ENCODE measurements at regions not wholly inside any gene's neighbourhood (a gene's known extent, or its start where the extent isn't known, plus 50 kb on each side); places are given as distances from the start of the nearest gene placed in this dataset.

DNA sequence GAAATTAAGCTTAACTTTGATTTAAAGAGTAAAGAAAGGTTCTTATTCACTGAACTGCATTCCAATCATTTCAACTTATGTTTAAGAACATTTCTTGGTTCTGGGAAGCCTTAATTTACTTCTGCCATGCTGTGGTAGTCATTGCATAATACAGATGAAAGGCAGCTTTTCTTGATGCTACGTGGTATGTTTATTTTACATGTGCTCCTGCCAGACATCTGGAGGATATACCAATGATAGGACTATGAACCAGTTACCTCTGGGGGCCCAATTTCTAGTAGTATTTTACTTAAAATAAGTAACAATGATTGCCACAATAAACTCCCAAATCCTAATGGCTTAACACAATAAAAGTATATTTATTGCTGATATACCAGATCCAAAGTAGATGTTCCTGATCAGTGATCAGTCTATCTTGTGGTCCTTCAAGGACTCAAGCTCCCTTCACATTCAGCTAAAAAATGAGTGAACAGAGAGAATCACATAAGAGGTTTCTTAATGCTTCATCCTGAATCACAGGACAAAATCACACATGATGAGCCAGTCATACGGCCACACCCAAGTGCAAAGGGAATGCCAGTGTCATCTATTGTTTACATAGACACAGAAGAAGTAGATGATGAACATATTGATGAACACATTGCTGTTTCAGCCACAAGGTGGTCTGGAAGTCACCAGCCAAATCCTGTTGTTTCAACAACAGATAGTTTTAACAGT, 56.5 kb upstream of the CCN2 start (continued):
- no peak for TF ChIP-seq CSDC2 (CRISPR knock-in tag; IDR thresholded peaks at IDR 0.05)

DNA sequence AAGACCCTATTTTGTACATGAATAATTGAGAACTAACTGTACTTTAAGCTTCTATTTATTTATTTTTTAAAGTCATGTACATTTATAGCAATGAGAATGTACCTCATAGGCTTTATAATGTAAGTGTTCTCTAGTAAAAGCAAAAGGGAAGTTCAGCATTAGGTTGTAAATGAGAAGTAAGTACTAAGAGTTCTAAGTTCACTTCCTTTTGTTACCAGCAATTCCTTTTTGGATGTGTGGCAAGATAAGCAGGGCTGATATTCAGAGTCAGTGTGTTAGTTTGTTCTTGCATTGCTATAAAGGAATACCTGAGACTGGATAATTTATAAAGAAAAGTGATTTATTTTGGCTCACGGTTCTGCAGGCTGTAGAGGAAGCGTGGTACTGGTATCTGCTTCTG, 54.0 kb upstream of the CCN2 start:
- TF ChIP-seq ARNTL (CRISPR knock-in tag; IDR thresholded peaks at IDR 0.05; ENCODE audit: borderline replicate concordance, low read depth), result no peak
- no peak for TF ChIP-seq BACH2 (CRISPR knock-in tag; IDR thresholded peaks at IDR 0.05; ENCODE audit: borderline replicate concordance)
- no peak for TF ChIP-seq ZNF565 (CRISPR knock-in tag; conservative IDR thresholded peaks at IDR 0.05; ENCODE audit: low read depth)
- TF ChIP-seq, protein P1, sequence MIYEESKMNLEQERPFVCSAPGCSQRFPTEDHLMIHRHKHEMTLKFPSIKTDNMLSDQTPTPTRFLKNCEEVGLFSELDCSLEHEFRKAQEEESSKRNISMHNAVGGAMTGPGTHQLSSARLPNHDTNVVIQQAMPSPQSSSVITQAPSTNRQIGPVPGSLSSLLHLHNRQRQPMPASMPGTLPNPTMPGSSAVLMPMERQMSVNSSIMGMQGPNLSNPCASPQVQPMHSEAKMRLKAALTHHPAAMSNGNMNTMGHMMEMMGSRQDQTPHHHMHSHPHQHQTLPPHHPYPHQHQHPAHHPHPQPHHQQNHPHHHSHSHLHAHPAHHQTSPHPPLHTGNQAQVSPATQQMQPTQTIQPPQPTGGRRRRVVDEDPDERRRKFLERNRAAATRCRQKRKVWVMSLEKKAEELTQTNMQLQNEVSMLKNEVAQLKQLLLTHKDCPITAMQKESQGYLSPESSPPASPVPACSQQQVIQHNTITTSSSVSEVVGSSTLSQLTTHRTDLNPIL (CRISPR knock-in tag; IDR thresholded peaks at IDR 0.05; ENCODE audit: low read depth), result no peak
- TF ChIP-seq GLIS3 (CRISPR knock-in tag; IDR thresholded peaks at IDR 0.05), result no peak
- TF ChIP-seq, protein P2, sequence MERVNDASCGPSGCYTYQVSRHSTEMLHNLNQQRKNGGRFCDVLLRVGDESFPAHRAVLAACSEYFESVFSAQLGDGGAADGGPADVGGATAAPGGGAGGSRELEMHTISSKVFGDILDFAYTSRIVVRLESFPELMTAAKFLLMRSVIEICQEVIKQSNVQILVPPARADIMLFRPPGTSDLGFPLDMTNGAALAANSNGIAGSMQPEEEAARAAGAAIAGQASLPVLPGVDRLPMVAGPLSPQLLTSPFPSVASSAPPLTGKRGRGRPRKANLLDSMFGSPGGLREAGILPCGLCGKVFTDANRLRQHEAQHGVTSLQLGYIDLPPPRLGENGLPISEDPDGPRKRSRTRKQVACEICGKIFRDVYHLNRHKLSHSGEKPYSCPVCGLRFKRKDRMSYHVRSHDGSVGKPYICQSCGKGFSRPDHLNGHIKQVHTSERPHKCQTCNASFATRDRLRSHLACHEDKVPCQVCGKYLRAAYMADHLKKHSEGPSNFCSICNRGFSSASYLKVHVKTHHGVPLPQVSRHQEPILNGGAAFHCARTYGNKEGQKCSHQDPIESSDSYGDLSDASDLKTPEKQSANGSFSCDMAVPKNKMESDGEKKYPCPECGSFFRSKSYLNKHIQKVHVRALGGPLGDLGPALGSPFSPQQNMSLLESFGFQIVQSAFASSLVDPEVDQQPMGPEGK (CRISPR knock-in tag; IDR thresholded peaks at IDR 0.05; ENCODE audit: borderline replicate concordance), result no peak
- TF ChIP-seq RARB (CRISPR knock-in tag; IDR thresholded peaks at IDR 0.05), result no peak
- TF ChIP-seq ZFP3 (CRISPR knock-in tag; IDR thresholded peaks at IDR 0.05), result no peak
- TF ChIP-seq ESRRG (CRISPR knock-in tag; IDR thresholded peaks at IDR 0.05), result no peak
- TF ChIP-seq ZNF70 (CRISPR knock-in tag; IDR thresholded peaks at IDR 0.05), result no peak
- TF ChIP-seq TOX (CRISPR knock-in tag; IDR thresholded peaks at IDR 0.05; ENCODE audit: borderline replicate concordance), result no peak
- no peak for TF ChIP-seq ZC3H10 (CRISPR knock-in tag; IDR thresholded peaks at IDR 0.05)
- no peak for TF ChIP-seq CSDC2 (CRISPR knock-in tag; IDR thresholded peaks at IDR 0.05)
- no peak for TF ChIP-seq SNAI2 (CRISPR knock-in tag; IDR thresholded peaks at IDR 0.05)
- no peak for TF ChIP-seq ZFP30 (CRISPR knock-in tag; IDR thresholded peaks at IDR 0.05)
- TF ChIP-seq, protein P3, sequence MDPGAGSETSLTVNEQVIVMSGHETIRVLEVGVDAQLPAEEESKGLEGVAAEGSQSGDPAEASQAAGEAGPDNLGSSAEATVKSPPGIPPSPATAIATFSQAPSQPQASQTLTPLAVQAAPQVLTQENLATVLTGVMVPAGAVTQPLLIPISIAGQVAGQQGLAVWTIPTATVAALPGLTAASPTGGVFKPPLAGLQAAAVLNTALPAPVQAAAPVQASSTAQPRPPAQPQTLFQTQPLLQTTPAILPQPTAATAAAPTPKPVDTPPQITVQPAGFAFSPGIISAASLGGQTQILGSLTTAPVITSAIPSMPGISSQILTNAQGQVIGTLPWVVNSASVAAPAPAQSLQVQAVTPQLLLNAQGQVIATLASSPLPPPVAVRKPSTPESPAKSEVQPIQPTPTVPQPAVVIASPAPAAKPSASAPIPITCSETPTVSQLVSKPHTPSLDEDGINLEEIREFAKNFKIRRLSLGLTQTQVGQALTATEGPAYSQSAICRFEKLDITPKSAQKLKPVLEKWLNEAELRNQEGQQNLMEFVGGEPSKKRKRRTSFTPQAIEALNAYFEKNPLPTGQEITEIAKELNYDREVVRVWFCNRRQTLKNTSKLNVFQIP (CRISPR knock-in tag; IDR thresholded peaks at IDR 0.05; ENCODE audit: borderline replicate concordance, low read depth), result no peak
- ATAC-seq, result no peak

DNA sequence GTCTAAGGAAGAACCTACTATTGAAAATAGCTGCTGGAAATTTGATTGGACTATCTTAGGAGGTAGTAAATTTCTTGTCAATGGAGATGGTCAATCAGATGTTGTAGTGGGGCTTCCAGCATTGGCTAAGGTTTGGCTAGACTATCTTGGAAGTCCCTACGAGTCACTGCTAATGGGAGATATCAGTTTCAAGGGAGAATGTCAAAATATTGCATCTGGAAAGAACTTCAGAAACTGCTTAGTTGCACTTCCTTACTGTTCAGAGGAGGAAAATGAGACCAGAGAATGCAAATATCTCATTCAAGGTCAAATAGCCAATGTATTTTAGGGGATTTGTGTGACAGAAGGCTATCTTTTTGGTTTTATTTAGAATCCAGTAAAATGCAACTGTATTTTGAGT, 53.5 kb upstream of the CCN2 start:
- no peak for ATAC-seq
- TF ChIP-seq OSR1 (CRISPR knock-in tag; IDR thresholded peaks at IDR 0.05) (no peak), ZNF8 (CRISPR knock-in tag; IDR thresholded peaks at IDR 0.05) (no peak), PPARA (CRISPR knock-in tag; IDR thresholded peaks at IDR 0.05; ENCODE audit: borderline replicate concordance) (no peak), ZNF70 (CRISPR knock-in tag; IDR thresholded peaks at IDR 0.05) (no peak), ZC3H10 (CRISPR knock-in tag; IDR thresholded peaks at IDR 0.05) (no peak), ZFP30 (CRISPR knock-in tag; IDR thresholded peaks at IDR 0.05) (no peak)

DNA sequence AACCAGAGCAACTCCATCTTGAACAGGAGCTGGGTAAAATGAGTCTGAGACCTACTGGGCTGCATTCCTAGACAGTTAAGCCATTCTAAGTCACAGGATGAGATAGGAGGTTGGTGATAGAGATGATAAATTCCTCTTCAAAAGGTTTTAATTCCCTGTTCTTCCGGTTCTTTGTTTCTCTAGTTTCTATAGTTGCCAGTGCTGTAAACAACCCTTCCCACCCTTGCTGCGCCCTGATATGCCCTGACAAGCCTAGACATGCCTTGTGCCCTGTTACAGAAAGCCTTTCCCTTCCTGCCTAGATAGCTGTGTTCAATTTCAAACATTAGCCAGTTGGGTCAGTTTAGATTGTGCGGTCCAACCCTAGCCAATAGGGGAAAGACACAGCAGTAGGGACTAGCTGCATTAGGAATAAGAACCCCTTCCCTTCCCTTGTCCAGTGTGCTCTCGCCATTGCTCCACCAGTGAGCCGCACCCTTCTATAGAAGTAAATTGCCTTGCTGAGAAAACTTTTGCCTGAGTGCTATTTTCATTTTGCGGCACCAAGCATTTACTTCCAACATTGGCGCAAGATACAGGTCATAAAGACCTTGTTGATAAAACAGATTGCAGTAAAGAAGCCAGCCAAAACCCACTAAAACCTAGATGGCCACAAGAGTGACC, 52.5 kb upstream of the CCN2 start:
- no peak for ATAC-seq
- TF ChIP-seq TCF4 (CRISPR knock-in tag; IDR thresholded peaks at IDR 0.05; ENCODE audit: borderline replicate concordance) (no peak), GLIS3 (CRISPR knock-in tag; IDR thresholded peaks at IDR 0.05) (no peak), TOX (CRISPR knock-in tag; IDR thresholded peaks at IDR 0.05; ENCODE audit: borderline replicate concordance) (no peak), ESRRG (CRISPR knock-in tag; IDR thresholded peaks at IDR 0.05) (no peak), ZFP30 (CRISPR knock-in tag; IDR thresholded peaks at IDR 0.05) (no peak), ZNF565 (CRISPR knock-in tag; conservative IDR thresholded peaks at IDR 0.05; ENCODE audit: low read depth) (no peak), CSDC2 (CRISPR knock-in tag; IDR thresholded peaks at IDR 0.05) (no peak), ISL1 (CRISPR knock-in tag; IDR thresholded peaks at IDR 0.05) (no peak)
- TF ChIP-seq, protein P3 (CRISPR knock-in tag; IDR thresholded peaks at IDR 0.05; ENCODE audit: borderline replicate concordance, low read depth), result no peak
- TF ChIP-seq, protein P4, sequence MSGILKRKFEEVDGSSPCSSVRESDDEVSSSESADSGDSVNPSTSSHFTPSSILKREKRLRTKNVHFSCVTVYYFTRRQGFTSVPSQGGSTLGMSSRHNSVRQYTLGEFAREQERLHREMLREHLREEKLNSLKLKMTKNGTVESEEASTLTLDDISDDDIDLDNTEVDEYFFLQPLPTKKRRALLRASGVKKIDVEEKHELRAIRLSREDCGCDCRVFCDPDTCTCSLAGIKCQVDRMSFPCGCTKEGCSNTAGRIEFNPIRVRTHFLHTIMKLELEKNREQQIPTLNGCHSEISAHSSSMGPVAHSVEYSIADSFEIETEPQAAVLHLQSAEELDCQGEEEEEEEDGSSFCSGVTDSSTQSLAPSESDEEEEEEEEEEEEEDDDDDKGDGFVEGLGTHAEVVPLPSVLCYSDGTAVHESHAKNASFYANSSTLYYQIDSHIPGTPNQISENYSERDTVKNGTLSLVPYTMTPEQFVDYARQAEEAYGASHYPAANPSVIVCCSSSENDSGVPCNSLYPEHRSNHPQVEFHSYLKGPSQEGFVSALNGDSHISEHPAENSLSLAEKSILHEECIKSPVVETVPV (CRISPR knock-in tag; IDR thresholded peaks at IDR 0.05), result no peak
- TF ChIP-seq, protein P2 (CRISPR knock-in tag; IDR thresholded peaks at IDR 0.05; ENCODE audit: borderline replicate concordance), result no peak
- TF ChIP-seq, protein P1 (CRISPR knock-in tag; IDR thresholded peaks at IDR 0.05; ENCODE audit: low read depth), result no peak

Data from SK-N-SH treated with all-trans-retinoic acid at 6 μM for 48 hours (cell line).